T-cell (primary cell): ENCODE measurements at regions not wholly inside any gene's neighbourhood (a gene's known extent, or its start where the extent isn't known, plus 50 kb on each side); places are given as distances from the start of the nearest gene placed in this dataset.

Experiments used
- ATAC-seq, 4 experiments: fragments of 200-7000 bp in 3 of 4; fragments of 150-1000 bp in 1 of 4; cut with Tn5 transposase; replicated peaks in 1 of 4; 1 replicate in 3 of 4; 2 replicates in 1 of 4; pipeline ENCODE4 v1.10.0; 2021; ENCODE audit warnings: moderate library complexity in 3 of 4, mild to moderate bottlenecking in 2 of 4, moderate number of reproducible peaks in 1 of 4
- CTCF ChIA-PET, 2 donors: fragments of 300-600 bp; sonication (Branson Sonifier 250); formaldehyde crosslinking; loops; one replicate each; lab custom pipeline; 2022; ENCODE audit warnings: antibody characterized with exemption in 2 of 2; lab: Charles Lee
- POLR2A ChIA-PET, 2 donors: fragments of 300-600 bp; sonication (Branson Sonifier 250); formaldehyde crosslinking; loops; one replicate each; lab custom pipeline; 2022; ENCODE audit warnings: antibody characterized with exemption in 2 of 2; lab: Charles Lee
- DNase-seq, 35 experiments: peaks; one replicate each; pipeline versions ENCODE4 v3.0.0 to v3.0.0-alpha.2; 2013 to 2023
- H3K27ac ChIP-seq: one replicate; pipeline ENCODE4 v1.5.1; 2013; ENCODE audit warnings: low read length
- H3K27me3 ChIP-seq, 2 experiments: replicated peaks in 1 of 2; 1 replicate in 1 of 2; 2 replicates in 1 of 2; pipeline versions ENCODE4 v1.6.1 to v1.7.0; 2013; ENCODE audit warnings: low read length in 1 of 2, mixed read lengths in 1 of 2; ENCODE audit not compliant: control insufficient read depth in 2 of 2, insufficient read depth in 2 of 2; ENCODE audit errors: extremely low read depth in 1 of 2
- H3K36me3 ChIP-seq, 2 donors: 1 replicate in 1 of 2; 2 replicates in 1 of 2; pipeline versions ENCODE4 v1.6.1 to v1.7.0; 2013; ENCODE audit warnings: low read length in 1 of 2; ENCODE audit not compliant: control insufficient read depth in 2 of 2, insufficient read depth in 1 of 2; ENCODE audit errors: extremely low read depth in 1 of 2
- H3K4me1 ChIP-seq, 2 experiments: 1 replicate in 1 of 2; 2 replicates in 1 of 2; pipeline versions ENCODE4 v1.6.1 to v1.7.0; 2013; ENCODE audit warnings: low read length in 2 of 2, mixed read lengths in 1 of 2; ENCODE audit not compliant: insufficient read depth in 2 of 2, control insufficient read depth in 1 of 2; ENCODE audit errors: extremely low read depth in 1 of 2
- H3K4me3 ChIP-seq, 2 donors: 1 replicate in 1 of 2; 2 replicates in 1 of 2; pipeline versions ENCODE4 v1.5.1 to v1.7.0; 2013; ENCODE audit warnings: mild to moderate bottlenecking in 2 of 2, low read length in 1 of 2, moderate library complexity in 1 of 2; ENCODE audit not compliant: control insufficient read depth in 1 of 2; ENCODE audit errors: extremely low read depth in 1 of 2
- H3K9me3 ChIP-seq: 2 replicates; pipeline ENCODE4 v1.7.0; 2013
- H3K27ac Mint-ChIP-seq, 2 donors: one replicate each; pipeline ENCODE4 v1.8.0; 2020 to 2021; ENCODE audit warnings: mild to moderate bottlenecking in 2 of 2, mixed read lengths in 2 of 2
- H3K27me3 Mint-ChIP-seq, 2 donors: one replicate each; pipeline ENCODE4 v1.8.0; 2021 to 2022; ENCODE audit warnings: mixed read lengths in 2 of 2
- H3K36me3 Mint-ChIP-seq: one replicate; pipeline ENCODE4 v1.8.0; 2021; ENCODE audit warnings: mixed read lengths
- H3K4me1 Mint-ChIP-seq, 3 donors: one replicate each; pipeline ENCODE4 v1.8.0; 2020 to 2022; ENCODE audit warnings: mixed read lengths in 3 of 3, mild to moderate bottlenecking in 1 of 3
- H3K4me3 Mint-ChIP-seq, 3 donors: one replicate each; pipeline ENCODE4 v1.8.0; 2020 to 2022; ENCODE audit warnings: mild to moderate bottlenecking in 3 of 3, mixed read lengths in 3 of 3, moderate library complexity in 3 of 3
- H3K9me3 Mint-ChIP-seq, 3 donors: one replicate each; pipeline ENCODE4 v1.8.0; 2020 to 2022; ENCODE audit warnings: mixed read lengths in 3 of 3
- WGBS: methylation state at CpG from one replicate; pipeline ENCODE4 v1.1.5; 2013; ENCODE audit warnings: missing lambda C conversion rate; ENCODE audit not compliant: insufficient coverage; 5-methylcytosine and 5-hydroxymethylcytosine counted together

GRCh38 chr4:18860836-18861530, 839.4 kb upstream of the LCORL start:
- CTCF ChIA-PET: interaction anchor here in 1 of 2 donors (0.6 kb wide), 1 partner anchor 10 kb away, joined by 3 read pairs; no protein-coding TSS in a partner anchor
- WGBS: no CpG with 5 or more reads among the region's 2 CpGs
- H3K4me1 Mint-ChIP-seq: no peaks in the 10 kb centered on the region
- no peak overlapping the region for H3K27ac Mint-ChIP-seq
- Histone ChIP-seq H3K27me3 (no peaks in the 10 kb centered on the region), H3K4me3 (no peak overlapping the region), H3K4me1 (no peaks in the 10 kb centered on the region), H3K27ac (no peak overlapping the region), H3K9me3 (no peaks in the 10 kb centered on the region), H3K36me3 (no peaks in the 10 kb centered on the region)
- no peak overlapping the region for H3K4me3 Mint-ChIP-seq
- ATAC-seq: no peak
- no peaks in the 10 kb centered on the region for H3K27me3 Mint-ChIP-seq
- H3K9me3 Mint-ChIP-seq: peaks cover 4 to 16% (median 11%) of the 10 kb centered on the region in 3 donors
- POLR2A ChIA-PET: no interaction called here
- no peak for DNase-seq
- no peaks in the 10 kb centered on the region for H3K36me3 Mint-ChIP-seq

GRCh38 chr4:18859468-18859867, 837.9 kb upstream of the LCORL start:
- CTCF ChIA-PET: no interaction called here

GRCh38 chr4:18858229-18858922, 836.8 kb upstream of the LCORL start:
- H3K4me3 Mint-ChIP-seq: no peak overlapping the region
- no peak overlapping the region for H3K27ac ChIP-seq
- CTCF ChIA-PET: no interaction called here
- no peaks in the 10 kb centered on the region for H3K27me3 Mint-ChIP-seq
- WGBS: 70% methylated on average over 4 of the region's 6 CpGs
- POLR2A ChIA-PET: no interaction called here
- H3K36me3 Mint-ChIP-seq: no peaks in the 10 kb centered on the region
- DNase-seq: no peak
- H3K9me3 ChIP-seq: no peaks in the 10 kb centered on the region
- no peaks in the 10 kb centered on the region for H3K27me3 ChIP-seq
- H3K4me3 ChIP-seq: no peak overlapping the region
- peaks cover 2 to 12% (median 11%) of the 10 kb centered on the region in 3 donors for H3K9me3 Mint-ChIP-seq
- H3K4me1 Mint-ChIP-seq: no peaks in the 10 kb centered on the region
- no peaks in the 10 kb centered on the region for H3K36me3 ChIP-seq
- H3K4me1 ChIP-seq: no peaks in the 10 kb centered on the region
- H3K27ac Mint-ChIP-seq: no peak overlapping the region
- ATAC-seq: no peak

More at GRCh38 chr4:18859468-18859867, 837.9 kb upstream of the LCORL start:
- DNase-seq: no peak
- H3K4me3 ChIP-seq: no peak overlapping the region
- H3K9me3 Mint-ChIP-seq: peaks cover 2 to 14% (median 12%) of the 10 kb centered on the region in 3 donors
- WGBS: no CpG with 5 or more reads among the region's 2 CpGs
- no peaks in the 10 kb centered on the region for H3K36me3 Mint-ChIP-seq
- POLR2A ChIA-PET: no interaction called here
- H3K4me3 Mint-ChIP-seq: no peak overlapping the region
- H3K27ac Mint-ChIP-seq: no peak overlapping the region
- no peak overlapping the region for H3K27ac ChIP-seq
- H3K27me3 Mint-ChIP-seq: no peaks in the 10 kb centered on the region
- H3K9me3 ChIP-seq: no peaks in the 10 kb centered on the region
- H3K4me1 ChIP-seq: no peaks in the 10 kb centered on the region
- H3K4me1 Mint-ChIP-seq: no peaks in the 10 kb centered on the region
- ATAC-seq: no peak
- no peaks in the 10 kb centered on the region for H3K36me3 ChIP-seq
- H3K27me3 ChIP-seq: no peaks in the 10 kb centered on the region

DNA sequence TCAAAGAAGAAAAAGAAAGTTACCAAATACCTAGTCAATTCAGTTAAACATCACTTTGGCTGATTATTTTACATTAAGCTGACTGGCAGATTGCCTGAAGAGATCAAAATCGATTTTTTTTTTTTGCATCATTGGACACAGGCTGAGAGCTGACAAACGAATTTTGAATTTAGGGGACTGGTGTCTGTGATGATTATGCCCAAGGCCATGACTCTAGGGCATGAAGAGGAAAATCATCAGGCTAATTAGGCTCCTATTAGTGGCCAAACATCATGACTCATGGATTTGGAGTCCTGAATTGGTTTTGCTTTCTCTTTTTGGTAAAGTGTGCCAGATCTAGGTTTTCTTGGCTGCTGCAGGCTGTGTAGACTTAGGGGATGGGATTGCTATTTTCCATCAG, 829.3 kb upstream of the LCORL start:
- DNase-seq (no peak), ATAC-seq (no peak)
- H3K27me3 ChIP-seq: no peaks in the 10 kb centered on the region
- H3K4me1 Mint-ChIP-seq: no peaks in the 10 kb centered on the region
- H3K4me3 ChIP-seq: no peak overlapping the region
- no peak overlapping the region for H3K27ac Mint-ChIP-seq
- ChIA-PET CTCF (interaction anchor here in 1 of 2 donors (0.8 kb wide), 1 partner anchor 10 kb away, joined by 3 read pairs; no protein-coding TSS in a partner anchor), POLR2A (no interaction called here)
- H3K4me3 Mint-ChIP-seq: no peak overlapping the region
- H3K36me3 Mint-ChIP-seq: no peaks in the 10 kb centered on the region
- H3K9me3 Mint-ChIP-seq: peaks cover 10 to 20% (median 11%) of the 10 kb centered on the region in 3 donors
- no peak overlapping the region for H3K27ac ChIP-seq
- no peaks in the 10 kb centered on the region for H3K4me1 ChIP-seq
- WGBS: 41% methylated on average over 2 of the region's 2 CpGs
- no peaks in the 10 kb centered on the region for H3K36me3 ChIP-seq
- H3K27me3 Mint-ChIP-seq: no peaks in the 10 kb centered on the region
- no peaks in the 10 kb centered on the region for H3K9me3 ChIP-seq

DNA sequence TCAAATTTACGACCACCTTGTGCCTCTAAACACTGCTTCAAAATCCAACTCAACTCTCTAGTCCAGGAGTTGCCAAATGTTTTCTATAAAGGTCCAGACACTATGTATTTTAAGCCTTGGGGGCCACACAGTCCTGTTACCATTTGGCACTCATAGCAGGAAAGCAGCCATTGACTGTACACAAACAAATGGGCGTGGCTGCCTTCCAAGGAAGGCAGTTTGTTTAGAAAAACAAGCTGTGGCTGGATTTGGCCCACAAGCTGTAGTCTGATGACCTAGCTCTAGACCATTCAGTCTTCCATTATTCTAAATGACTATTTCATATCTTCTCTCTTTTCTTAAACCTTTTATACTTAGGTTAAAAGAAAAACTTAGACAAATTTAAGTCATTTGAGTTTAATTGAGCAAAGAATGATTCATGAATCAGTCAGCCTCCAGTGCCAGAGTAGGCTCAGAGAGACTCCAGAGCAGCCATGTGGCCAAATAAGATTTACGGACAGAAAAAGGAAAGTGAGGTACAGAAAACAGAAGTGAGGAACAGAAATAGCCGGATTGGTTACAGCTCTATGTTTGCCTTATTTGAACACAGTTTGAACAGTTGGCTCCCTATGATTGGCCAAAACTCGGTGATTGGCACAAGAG, 825.8 kb upstream of the LCORL start:
- Histone ChIP-seq H3K9me3 (no peaks in the 10 kb centered on the region), H3K27ac (no peak overlapping the region), H3K4me1 (no peaks in the 10 kb centered on the region), H3K4me3 (no peak overlapping the region), H3K27me3 (no peaks in the 10 kb centered on the region), H3K36me3 (no peaks in the 10 kb centered on the region)
- DNase-seq (no peak), ATAC-seq (no peak)
- Mint-ChIP-seq H3K36me3 (no peaks in the 10 kb centered on the region), H3K9me3 (peaks cover 17 to 22% (median 19%) of the 10 kb centered on the region in 3 donors), H3K4me1 (no peaks in the 10 kb centered on the region), H3K4me3 (no peak overlapping the region), H3K27me3 (no peaks in the 10 kb centered on the region), H3K27ac (no peak overlapping the region)
- 55% methylated on average over 5 of the region's 5 CpGs for WGBS
- POLR2A ChIA-PET: interaction anchor here in 1 of 2 donors (0.5 kb wide), 1 partner anchor 36 kb away, joined by 4 read pairs; no protein-coding TSS in a partner anchor
- CTCF ChIA-PET: no interaction called here

- no peak for ATAC-seq
- CTCF ChIA-PET: interaction anchor here in 1 of 2 donors (0.7 kb wide), 1 partner anchor 16 kb away, joined by 4 read pairs; no protein-coding TSS in a partner anchor
- POLR2A ChIA-PET: interaction anchor here in 1 of 2 donors (0.7 kb wide), 1 partner anchor 1788 kb away, joined by 6 read pairs; no protein-coding TSS in a partner anchor
These were observed 824.8 kb upstream of the LCORL start for GRCh38 chr4:18846313-18846712.

More at GRCh38 chr4:18846313-18846712, 824.8 kb upstream of the LCORL start:
- H3K27me3 Mint-ChIP-seq: no peaks in the 10 kb centered on the region
- no peak overlapping the region for H3K27ac ChIP-seq
- H3K4me3 ChIP-seq: no peak overlapping the region
- no peak overlapping the region for H3K27ac Mint-ChIP-seq
- no peak overlapping the region for H3K4me3 Mint-ChIP-seq
- no peaks in the 10 kb centered on the region for H3K4me1 Mint-ChIP-seq
- H3K27me3 ChIP-seq: no peaks in the 10 kb centered on the region
- no peak for DNase-seq
- no peaks in the 10 kb centered on the region for H3K9me3 ChIP-seq
- H3K4me1 ChIP-seq: no peaks in the 10 kb centered on the region
- no CpG with 5 or more reads among the region's 1 CpG for WGBS
- no peaks in the 10 kb centered on the region for H3K36me3 ChIP-seq
- H3K9me3 Mint-ChIP-seq: peaks cover 24 to 28% (median 25%) of the 10 kb centered on the region in 3 donors
- no peaks in the 10 kb centered on the region for H3K36me3 Mint-ChIP-seq
